KOPT-K1 (cell line): ENCODE measurements at regions not wholly inside any gene's neighbourhood (a gene's known extent, or its start where the extent isn't known, plus 50 kb on each side); places are given as distances from the start of the nearest gene placed in this dataset.
"Not testable (repeated sequence)": the region's sequence is repeated elsewhere in the genome, so short reads cannot be mapped to it uniquely, and the experiment has no call there.

Experiments used
- H3K27ac ChIP-seq: fragments of 200-600 bp; sonication (generic); 2 replicates; pipeline ENCODE4 v1.5.1; 2016; ENCODE audit warnings: antibody characterized with exemption, mild to moderate bottlenecking, low read depth, low read length; ENCODE audit not compliant: poor library complexity, severe bottlenecking
- H3K36me3 ChIP-seq: fragments of 200-600 bp; sonication (generic); 2 replicates; pipeline ENCODE4 v1.5.1; 2017; ENCODE audit warnings: antibody characterized with exemption, mild to moderate bottlenecking, low read length, moderate library complexity; ENCODE audit not compliant: insufficient read depth
- H3K9me3 ChIP-seq: fragments of 200-600 bp; sonication (generic); 2 replicates; pipeline ENCODE4 v1.5.1; 2017; ENCODE audit warnings: antibody characterized with exemption, low read length, mild to moderate bottlenecking; ENCODE audit not compliant: insufficient read depth, poor library complexity, severe bottlenecking

DNA sequence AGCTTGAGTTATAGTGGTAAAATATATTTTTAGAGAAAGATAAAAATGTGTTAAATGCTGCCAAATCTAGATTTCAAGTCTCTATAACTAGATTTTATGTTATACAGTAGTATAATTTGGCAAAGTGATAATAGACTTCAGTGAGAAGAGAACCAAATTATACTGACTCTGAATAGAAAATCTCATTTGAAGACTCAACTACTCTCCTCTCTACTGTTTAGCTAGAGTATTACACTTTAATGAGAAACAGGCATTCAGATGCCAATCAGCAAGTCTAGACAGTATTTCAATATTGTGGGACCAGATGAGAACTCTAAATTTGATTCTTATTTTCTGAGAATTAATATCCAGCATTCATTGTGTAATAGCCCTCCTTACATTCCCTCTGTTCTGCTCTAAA lies 311.2 kb downstream of the SLITRK5 start:
- no peak overlapping the region for H3K27ac ChIP-seq
- H3K9me3 ChIP-seq: no peaks in the 10 kb centered on the region
- no peaks in the 10 kb centered on the region for H3K36me3 ChIP-seq

GRCh38 chr13:87986639-87987250 lies 315.6 kb downstream of the SLITRK5 start:
- H3K36me3 ChIP-seq: no peaks in the 10 kb centered on the region
- H3K9me3 ChIP-seq: no peaks in the 10 kb centered on the region
- no peak overlapping the region for H3K27ac ChIP-seq

- Histone ChIP-seq H3K9me3 (peaks cover 4% of the 10 kb centered on the region), H3K36me3 (no peaks in the 10 kb centered on the region), H3K27ac (no peak overlapping the region)
These were observed 326.9 kb downstream of the SLITRK5 start for GRCh38 chr13:87998081-87998480.

GRCh38 chr13:87999240-87999700 lies 328.1 kb downstream of the SLITRK5 start:
- Histone ChIP-seq H3K27ac (no peak overlapping the region), H3K36me3 (no peaks in the 10 kb centered on the region), H3K9me3 (peaks cover 4% of the 10 kb centered on the region)

DNA sequence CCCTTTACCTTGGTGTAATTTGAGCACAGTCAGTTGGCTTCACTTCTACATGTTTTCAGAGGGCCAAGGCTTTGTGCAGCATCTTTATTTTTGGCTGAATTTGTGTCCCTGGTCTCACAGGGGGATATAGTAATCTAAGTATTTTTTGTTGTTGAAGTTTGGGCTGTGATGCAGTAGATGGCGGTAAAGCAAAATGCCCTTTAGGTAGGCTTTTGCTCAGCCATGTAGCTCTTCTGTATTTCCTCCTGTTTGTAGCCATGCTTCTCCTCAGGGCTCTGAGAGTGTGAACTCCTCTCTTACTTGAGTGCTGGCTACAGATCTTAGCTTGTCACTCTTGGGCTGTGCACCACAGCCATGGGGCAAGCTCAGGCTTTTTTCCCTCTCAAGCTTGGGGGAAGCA lies 328.6 kb downstream of the SLITRK5 start:
- no peak overlapping the region for H3K27ac ChIP-seq
- H3K36me3 ChIP-seq: no peaks in the 10 kb centered on the region
- peaks cover 4% of the 10 kb centered on the region for H3K9me3 ChIP-seq

GRCh38 chr13:88000239-88000638 lies 329.1 kb downstream of the SLITRK5 start:
- peaks cover 4% of the 10 kb centered on the region for H3K9me3 ChIP-seq
- H3K36me3 ChIP-seq: no peaks in the 10 kb centered on the region
- H3K27ac ChIP-seq: no peak overlapping the region

DNA sequence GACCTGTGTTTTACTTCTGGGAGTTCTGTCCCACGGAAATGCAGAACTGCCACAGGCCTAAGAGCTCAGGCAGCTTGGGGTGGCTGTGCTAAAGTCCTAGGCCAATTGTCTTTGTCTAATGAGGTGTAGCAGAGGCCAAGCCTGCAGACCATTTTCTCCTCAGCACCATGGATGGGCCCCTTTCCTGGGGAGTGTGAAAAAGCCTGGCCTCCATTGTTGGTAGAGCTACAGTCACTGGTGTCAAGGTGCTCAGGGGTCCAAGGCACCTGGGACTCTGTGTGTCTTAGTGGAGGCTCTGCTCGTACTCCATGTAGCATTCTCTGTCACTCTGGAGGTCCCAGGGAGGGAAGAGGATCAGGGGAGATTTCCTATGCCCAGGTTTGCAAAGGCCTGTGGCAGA lies 329.6 kb downstream of the SLITRK5 start:
- Histone ChIP-seq H3K27ac (no peak overlapping the region), H3K36me3 (no peaks in the 10 kb centered on the region), H3K9me3 (peaks cover 4% of the 10 kb centered on the region)

- H3K9me3 ChIP-seq: no peaks in the 10 kb centered on the region
- no peak overlapping the region for H3K27ac ChIP-seq
- H3K36me3 ChIP-seq: no peaks in the 10 kb centered on the region
These were observed 334.0 kb downstream of the SLITRK5 start for GRCh38 chr13:88005188-88005587.

- Histone ChIP-seq H3K36me3 (no peaks in the 10 kb centered on the region), H3K27ac (no peak overlapping the region), H3K9me3 (no peaks in the 10 kb centered on the region)
These were observed 343.4 kb downstream of the SLITRK5 start for GRCh38 chr13:88014527-88014926.

GRCh38 chr13:88022431-88023208 lies 351.4 kb downstream of the SLITRK5 start:
- H3K9me3 ChIP-seq: no peaks in the 10 kb centered on the region
- H3K27ac ChIP-seq: no peak overlapping the region
- H3K36me3 ChIP-seq: no peaks in the 10 kb centered on the region

- Histone ChIP-seq H3K27ac (no peak overlapping the region), H3K36me3 (no peaks in the 10 kb centered on the region), H3K9me3 (no peaks in the 10 kb centered on the region)
These were observed 355.1 kb downstream of the SLITRK5 start for GRCh38 chr13:88026241-88026640.

GRCh38 chr13:88031980-88032559 lies 360.9 kb downstream of the SLITRK5 start:
- Histone ChIP-seq H3K27ac (no peak overlapping the region), H3K9me3 (no peaks in the 10 kb centered on the region)

GRCh38 chr13:88036205-88036604 lies 365.0 kb downstream of the SLITRK5 start:
- H3K9me3 ChIP-seq, H3K36me3 ChIP-seq, H3K27ac ChIP-seq: not testable (repeated sequence)

More at GRCh38 chr13:88031980-88032559, 360.9 kb downstream of the SLITRK5 start:
- no peaks in the 10 kb centered on the region for H3K36me3 ChIP-seq

DNA sequence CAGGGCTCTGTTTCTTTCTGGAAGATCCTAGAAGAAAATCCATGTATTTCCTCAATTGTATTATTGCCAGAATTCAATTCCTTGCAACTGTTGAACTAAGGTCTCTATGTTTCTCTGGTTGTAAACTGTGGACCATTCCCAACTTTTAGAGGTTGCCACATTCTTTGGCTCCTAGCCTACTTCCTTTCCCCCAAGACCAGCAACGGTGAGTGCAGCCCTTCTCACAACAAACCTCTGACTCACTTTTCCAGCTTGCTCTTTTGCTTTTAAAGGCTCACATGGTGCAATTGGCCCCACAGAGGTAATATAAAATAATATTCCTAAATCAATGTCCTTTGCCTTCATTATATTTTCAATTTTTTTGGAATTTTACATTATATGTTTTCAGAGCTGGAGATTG lies 371.3 kb downstream of the SLITRK5 start:
- H3K9me3 ChIP-seq: no peaks in the 10 kb centered on the region
- H3K27ac ChIP-seq: no peak overlapping the region

DNA sequence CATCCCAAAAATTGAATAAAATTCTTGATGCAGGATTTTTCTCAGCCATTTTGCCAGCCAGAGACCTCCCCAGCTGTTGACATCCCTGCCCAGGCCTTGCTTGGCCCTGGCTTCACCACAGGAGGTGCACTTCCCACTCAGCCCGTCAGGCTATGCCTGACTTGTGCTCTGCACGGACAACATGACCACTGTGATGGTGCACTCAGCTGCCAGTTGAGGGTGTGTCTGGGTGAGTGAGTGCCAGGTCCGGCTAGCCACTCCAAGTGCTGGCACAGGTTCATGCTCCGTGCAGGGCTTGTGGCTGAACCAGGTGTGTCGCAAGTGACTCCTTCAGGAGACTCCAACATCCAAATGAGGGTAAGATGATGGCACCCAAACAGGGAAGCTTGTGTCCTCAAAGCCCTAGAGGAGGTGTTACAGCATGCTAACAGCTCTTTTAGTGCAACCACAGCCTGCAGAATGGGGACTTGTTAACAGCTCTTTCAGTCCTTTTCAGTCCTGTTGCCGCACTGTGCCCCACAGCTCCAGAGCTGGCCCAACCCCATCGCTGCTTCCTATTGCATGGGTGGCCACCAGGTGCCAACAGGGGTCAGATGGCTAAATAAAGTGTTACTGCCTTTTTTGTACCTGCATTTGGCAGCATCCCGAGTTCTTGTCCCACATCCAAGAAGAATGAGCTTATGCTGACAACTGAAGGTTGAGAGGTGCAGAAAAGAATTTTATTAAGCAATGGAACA lies 380.7 kb downstream of the SLITRK5 start:
- H3K36me3 ChIP-seq: no peaks in the 10 kb centered on the region
- no peak overlapping the region for H3K27ac ChIP-seq
- no peaks in the 10 kb centered on the region for H3K9me3 ChIP-seq

More for the DNA sequence above, 371.3 kb downstream of the SLITRK5 start:
- H3K36me3 ChIP-seq: no peaks in the 10 kb centered on the region
